Activated CD4-positive, alpha-beta T cell treated with anti-CD3 and anti-CD28 coated beads, Interleukin-2, Interleukin-4, amounts not matched to agents 100 ng/mL and 50 ng/mL, durations not matched to agents 16 hours and 8 hours (primary cell): ENCODE measurements at regions not wholly inside any gene's neighbourhood (a gene's known extent, or its start where the extent isn't known, plus 50 kb on each side); places are given as distances from the start of the nearest gene placed in this dataset.
"Not testable (repeated sequence)": the region's sequence is repeated elsewhere in the genome, so short reads cannot be mapped to it uniquely, and the experiment has no call there.

ENCODE experiments used
- DNase-seq: peaks from one replicate; pipeline ENCODE4 v3.0.0-alpha.2; 2020; ENCODE audit warnings: low spot score

DNA sequence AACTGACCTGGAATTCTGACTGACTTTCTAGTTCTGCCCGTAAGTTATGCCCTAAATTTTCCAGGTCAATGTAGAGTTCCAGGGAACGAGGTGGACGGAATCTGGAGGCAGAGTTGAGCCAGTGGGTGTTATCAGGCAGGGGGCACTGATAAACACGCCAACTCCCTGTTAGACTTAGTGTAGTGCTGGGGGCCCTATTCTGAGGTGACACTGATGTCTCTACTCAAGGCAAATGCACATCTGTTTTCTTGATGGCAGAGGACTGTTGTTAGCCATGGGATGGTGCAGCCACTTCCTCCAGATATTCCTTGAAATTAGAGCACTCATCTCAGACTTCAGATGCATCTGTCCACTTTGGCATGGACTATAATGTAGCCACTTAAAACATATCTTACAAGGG is 83.5 kb downstream of the C9orf152 start:
- DNase-seq, result no peak

DNA sequence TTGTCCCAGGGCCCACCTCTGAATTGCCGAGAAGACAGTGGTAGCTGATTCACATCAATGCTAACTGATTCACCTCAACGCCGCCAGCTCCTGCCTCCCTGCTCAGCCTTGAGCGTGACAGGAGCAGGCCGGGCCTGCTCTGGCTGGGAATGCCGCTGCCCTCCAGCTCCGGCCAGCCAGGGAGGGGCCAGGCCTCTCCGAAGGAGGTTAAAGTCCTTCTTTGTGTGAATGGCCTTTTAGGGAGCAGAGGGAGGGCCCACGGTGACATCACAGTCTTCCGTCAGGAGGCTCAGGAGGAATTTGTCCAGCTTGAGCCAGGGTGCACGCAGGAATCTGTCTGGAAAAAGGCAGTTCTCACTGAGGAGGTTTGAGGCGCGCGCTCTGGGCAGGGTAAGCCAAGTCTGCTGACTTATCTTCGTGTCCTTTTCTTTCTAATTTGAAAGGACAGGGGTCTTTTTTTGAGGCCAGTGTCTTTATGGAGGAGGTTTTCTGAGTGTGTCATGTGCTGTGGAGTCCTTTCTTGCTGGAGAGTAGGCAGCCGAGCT is 82.7 kb downstream of the C9orf152 start:
- DNase-seq, result no peak

- no peak for DNase-seq
These were observed 82.1 kb downstream of the C9orf152 start for GRCh38 chr9:110125763-110126351.

- DNase-seq, result no peak
These were observed 81.4 kb downstream of the C9orf152 start for GRCh38 chr9:110126499-110126941.

- no peak for DNase-seq
These were observed 80.7 kb downstream of the C9orf152 start for GRCh38 chr9:110126986-110127864.

DNA sequence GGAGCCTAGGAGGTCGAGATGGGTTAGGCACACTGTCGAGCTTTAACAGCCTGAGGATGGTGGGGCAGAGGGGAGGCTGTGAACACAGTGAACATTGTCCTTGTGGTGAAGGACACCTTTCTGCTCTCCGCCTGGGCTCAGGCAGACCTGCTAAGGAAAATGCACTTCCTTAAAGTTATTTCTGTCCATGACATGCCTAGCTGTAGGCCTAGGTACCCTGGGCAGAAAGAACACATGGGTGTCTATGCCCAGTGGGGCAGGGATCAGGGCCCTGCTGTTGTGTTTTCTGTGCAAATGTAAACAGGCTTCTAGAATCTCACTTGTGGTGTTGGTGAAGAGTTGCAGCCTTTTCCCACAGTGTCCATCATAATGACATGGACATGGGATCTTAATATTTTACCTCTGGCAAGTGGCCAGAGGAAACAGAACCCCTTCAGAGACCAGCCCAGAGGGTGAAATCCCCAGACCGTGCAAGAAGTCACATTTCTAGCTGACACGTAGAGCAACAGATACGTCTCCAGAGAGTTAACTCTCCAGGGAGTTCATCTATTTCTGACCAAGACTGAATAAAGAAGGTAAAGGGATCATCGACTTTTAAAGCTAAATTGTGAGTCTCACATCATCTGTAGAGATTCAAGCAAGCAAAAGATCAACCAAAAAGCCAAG is 79.2 kb downstream of the C9orf152 start:
- no peak for DNase-seq

DNA sequence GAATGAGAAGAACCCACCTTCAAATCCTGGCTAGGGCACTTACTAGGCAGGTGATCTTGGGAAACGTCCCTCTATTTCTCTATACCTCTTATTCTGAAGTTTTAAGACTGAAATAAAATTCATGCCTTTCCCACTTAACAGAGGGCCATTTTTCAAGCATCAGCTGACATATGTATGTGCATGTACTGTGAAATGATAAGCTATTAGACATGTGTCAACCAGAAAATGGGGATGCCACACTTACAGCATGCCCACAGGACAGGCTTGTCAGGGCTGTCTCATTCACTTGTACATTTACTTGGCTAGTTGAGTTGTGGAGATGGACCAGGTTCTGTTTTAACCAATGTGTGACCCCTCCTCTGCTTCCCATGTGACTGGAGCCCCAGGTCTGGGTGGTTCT is 78.5 kb downstream of the C9orf152 start:
- DNase-seq, result no peak

GRCh38 chr9:110130211-110130610 is 77.7 kb downstream of the C9orf152 start:
- no peak for DNase-seq

DNA sequence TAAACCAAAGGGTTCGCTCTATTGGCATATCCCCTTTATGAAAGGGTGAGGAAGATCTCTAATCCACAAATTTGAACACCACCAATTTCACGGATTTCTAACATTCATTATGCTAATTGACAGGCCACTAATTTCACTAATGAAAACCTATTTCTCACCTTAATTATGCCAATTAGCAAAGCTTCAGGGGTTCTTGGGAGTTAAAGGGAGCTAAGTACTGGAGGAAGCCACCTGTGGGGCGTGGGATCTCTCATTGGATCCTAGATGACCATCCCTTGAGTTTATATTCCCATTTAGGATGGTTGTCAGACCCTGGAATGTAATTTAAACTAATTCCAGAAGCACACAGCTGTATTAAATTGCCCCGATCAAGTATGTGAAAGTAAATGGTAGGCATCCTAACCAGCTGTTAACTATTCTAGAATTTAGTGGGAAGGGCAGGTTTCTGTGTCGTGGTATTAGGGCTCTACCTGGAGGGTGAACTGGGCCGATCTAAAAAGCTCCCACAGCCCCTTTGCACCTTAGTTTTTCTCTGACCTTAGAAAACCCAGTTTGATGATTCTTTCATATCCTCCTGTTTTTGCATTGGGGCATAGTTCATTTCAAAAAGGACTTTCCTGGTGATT is 77.1 kb downstream of the C9orf152 start:
- DNase-seq, result no peak

DNA sequence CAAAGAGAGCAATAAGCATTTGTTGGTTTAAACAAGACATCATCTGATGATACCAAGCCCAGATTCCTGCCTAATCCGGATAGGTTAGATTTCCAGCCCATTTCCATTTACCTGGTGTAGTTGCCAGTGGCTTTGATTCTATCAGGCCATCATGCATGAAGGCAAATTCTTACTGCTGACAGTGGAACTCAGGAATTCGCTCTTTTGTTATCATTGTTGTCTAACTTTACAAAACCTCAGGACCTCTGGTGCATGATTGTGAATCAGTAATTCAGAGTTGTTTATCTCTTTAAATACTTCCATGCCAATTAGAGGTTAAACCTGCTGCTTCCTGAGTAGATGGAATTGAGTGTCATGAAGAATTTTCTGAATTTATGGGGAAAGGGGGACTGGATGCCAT is 76.5 kb downstream of the C9orf152 start:
- DNase-seq, result no peak

- not testable (repeated sequence) for DNase-seq
These were observed 75.4 kb downstream of the C9orf152 start for GRCh38 chr9:110132531-110132930.

GRCh38 chr9:110133059-110133458 is 74.9 kb downstream of the C9orf152 start:
- no peak for DNase-seq

DNA sequence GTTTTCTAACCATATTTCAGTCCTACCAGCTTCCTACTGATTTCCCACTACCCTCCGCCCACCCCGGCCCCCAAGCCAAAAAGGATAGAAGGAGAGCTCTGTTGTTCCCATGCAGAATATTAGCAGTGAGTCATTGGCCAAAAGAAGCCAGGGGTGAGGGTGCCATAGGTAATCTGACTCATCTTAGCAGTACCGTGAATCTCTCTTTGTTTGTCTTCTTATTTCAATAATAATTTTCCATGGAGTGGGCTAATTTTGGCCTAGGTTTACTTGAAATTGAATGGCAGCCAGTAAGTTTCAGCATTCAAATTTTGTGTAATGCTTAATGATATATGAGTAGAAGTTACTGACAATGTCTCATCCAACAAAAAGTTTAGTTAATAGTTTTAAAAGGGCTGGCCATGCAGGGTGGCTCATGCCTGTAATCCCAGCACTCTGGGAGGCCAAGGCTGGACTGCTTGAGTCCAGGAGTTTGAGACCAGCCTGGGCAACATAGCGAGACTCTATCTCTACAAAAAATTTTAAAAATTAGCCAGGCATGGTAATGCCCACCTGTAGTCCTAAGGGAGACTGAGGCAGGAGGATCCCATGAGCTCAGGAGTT is 74.2 kb downstream of the C9orf152 start:
- no peak for DNase-seq

DNA sequence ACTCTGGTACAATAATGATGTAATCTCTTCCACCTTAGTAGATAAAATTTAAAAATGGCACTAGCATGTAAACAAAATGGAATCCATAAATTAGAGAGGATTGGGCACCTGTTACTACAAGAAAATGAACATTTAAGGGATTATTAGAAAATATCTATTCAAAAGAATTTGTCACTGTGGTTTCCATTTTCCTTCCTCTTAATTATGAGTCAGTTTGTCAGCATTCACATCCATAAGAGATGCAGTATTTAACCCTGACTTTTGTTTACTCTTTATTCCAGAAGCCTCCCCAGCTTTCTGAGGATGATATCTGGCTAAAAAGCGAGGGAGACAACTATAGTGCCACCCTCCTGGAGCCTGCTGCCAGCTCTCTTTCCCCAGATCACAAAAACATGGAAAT is 72.1 kb downstream of the C9orf152 start:
- no peak for DNase-seq

- DNase-seq, result no peak
These were observed 71.2 kb downstream of the C9orf152 start for GRCh38 chr9:110136802-110137201.

DNA sequence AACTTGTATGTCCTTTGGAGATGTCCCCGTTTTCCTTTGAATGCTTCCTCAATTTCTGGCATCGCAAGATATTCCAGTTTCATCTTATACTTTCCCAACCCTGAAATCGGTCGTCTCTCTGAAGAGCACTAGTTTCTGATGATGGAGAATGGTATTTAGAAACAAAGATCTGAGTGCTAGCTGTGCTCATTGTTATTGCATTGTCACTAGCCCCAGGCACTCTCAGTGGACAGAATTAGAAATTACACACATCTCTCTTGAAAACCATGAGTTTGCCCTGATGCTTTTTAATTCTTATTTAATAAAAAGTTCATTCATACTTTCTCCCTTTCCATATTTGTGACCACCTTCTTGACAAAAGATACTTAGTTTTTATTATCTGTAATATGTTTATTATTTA is 67.7 kb downstream of the C9orf152 start:
- DNase-seq, result no peak

DNA sequence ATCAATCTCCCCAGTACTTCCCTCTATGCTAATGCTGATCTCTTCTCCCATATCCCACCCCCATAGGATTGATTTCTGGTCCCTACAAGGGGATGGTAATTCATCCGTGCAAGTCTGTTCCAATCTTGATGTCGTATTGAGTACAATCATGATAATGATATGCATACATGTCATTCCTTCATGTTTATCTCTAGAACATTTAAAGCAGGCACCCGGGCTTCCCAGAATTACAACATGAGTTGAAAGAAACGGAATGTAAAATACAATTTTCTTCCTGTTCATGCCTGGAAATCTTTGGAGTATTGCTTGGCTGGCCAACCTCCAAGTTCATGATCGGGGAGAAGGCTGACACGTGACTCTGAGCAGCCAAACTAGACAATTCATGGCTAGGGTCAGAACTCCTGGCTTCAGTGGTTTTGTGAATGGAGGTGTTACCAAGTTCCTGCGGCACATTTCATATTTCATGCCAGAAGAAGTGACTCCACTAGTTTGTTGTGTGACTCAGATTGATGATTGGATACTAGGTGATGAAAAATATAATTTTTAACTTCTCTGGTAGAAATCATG is 66.6 kb downstream of the C9orf152 start:
- no peak for DNase-seq

DNA sequence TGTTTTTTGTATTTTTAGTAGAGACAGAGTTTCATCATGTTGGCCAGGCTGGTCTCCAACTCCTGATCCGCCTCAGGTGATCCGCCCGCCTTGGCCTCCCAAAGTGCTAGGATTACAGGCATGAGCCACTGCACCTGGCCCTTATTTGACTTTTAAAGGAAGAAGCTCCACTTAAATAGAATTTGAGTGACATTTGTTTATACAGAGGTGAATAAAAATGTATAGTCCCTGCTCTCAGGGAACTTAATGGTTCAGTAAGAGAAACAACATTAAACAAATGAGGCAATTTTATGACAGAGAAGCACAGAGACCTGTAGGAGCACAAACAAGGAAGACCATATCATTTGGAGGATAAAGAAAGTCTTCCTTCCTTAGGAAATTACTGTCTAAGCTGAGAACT is 65.7 kb downstream of the C9orf152 start:
- no peak for DNase-seq

DNA sequence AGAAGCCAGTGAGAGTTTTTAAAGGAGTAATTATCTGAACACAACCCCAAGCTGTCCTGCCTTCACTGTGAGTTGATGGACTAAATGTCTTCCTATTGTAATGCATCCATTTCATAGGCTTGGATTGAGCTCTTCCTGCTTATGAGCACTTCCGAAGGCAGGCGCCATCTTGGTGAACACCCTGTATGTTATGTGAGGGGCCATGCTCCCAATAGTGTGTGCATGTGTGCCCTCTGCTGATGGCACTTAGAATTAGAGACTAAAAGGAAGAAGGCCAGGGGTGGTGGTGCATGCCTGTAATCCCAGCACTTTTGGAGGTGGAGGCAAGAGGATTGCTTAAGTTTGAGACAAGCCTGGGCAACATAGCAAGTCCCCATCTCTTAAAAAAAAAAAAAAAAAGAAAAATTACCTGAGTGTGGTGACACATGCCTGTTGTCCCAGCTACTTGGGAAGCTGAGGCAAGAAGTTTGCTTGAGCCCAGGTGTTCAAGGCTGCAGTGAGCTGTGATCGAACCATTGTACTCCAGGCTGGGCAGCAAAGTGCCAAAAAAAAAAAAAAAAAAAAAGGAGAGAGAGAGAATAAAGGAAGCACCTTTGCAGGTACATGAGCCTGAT is 65.0 kb downstream of the C9orf152 start:
- DNase-seq, result no peak

GRCh38 chr9:110143485-110143884 is 64.5 kb downstream of the C9orf152 start:
- no peak for DNase-seq

DNA sequence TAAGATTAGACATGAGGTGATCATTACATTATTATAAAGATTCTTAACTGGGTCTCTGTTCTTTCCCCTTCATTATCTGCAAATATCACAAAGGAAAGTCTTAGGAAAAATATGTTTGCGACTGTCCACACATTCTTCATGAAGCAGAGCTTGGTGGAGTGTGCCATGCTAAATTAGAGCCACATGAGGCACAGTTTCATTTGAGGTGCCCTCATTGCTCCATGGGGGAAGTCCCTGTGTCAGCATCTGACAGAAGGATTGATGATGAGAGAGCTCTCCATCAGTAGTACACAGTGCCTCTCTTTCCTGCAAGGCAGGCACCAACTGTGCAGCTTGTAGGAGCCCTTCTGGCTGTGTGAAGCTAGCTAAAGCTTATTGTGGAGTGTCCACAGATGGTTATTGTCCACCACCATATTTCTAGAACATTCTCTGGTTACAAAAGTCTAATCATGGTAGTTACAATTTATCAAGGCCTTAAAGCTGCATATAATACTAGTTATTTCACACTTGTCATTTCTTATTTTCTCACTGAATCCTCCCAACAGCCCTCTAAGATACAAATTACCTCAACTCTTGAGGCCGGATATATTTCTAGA is 63.9 kb downstream of the C9orf152 start:
- peak; percentile 63 for DNase-seq
